OCI-LY7 (cell line): ENCODE measurements at regions not wholly inside any gene's neighbourhood (a gene's known extent, or its start where the extent isn't known, plus 50 kb on each side); places are given as distances from the start of the nearest gene placed in this dataset.

Experiments
- BruUV-seq: library from RNA; stranded (reverse); fragments of 400-500 nt; replicated peaks from 2 replicates; lab custom pipeline; 2021; lab: Mats Ljungman, UMichigan
- CTCF ChIA-PET: fragments of 300-600 bp; sonication (Branson Sonifier 250); formaldehyde crosslinking; loops from one replicate; lab custom pipeline; 2022; ENCODE audit warnings: antibody characterized with exemption; ENCODE audit not compliant: unreplicated experiment; lab: Charles Lee
- POLR2A ChIA-PET: fragments of 300-600 bp; sonication (Branson Sonifier 250); formaldehyde crosslinking; loops from one replicate; lab custom pipeline; 2022; ENCODE audit warnings: antibody characterized with exemption; lab: Charles Lee
- DNase-seq: peaks from one replicate; pipeline ENCODE4 v3.0.0-alpha.2; 2015; ENCODE audit warnings: low spot score
- H2AFZ ChIP-seq: fragments of 200-600 bp; sonication (generic), shearing (Covaris generic); 2 replicates; pipeline ENCODE4 v1.6.1; 2014; ENCODE audit warnings: mild to moderate bottlenecking, antibody characterized with exemption, low read length, moderate library complexity
- H3K27ac ChIP-seq: fragments of 200-600 bp; sonication (generic); 2 replicates; pipeline ENCODE4 v1.5.1; 2014; ENCODE audit warnings: mixed run types, low read depth, mild to moderate bottlenecking, moderate library complexity, low read length, inconsistent platforms; ENCODE audit not compliant: poor library complexity, severe bottlenecking
- H3K36me3 ChIP-seq: fragments of 200-600 bp; sonication (generic); 2 replicates; pipeline ENCODE4 v1.6.1; 2014; ENCODE audit warnings: mild to moderate bottlenecking, antibody characterized with exemption, low read length, moderate library complexity, mixed read lengths; ENCODE audit not compliant: insufficient read depth
- H3K4me1 ChIP-seq: fragments of 200-600 bp; sonication (generic); 2 replicates; pipeline ENCODE4 v1.5.1; 2014; ENCODE audit warnings: mild to moderate bottlenecking, low read length; ENCODE audit not compliant: insufficient read depth, poor library complexity, severe bottlenecking
- H3K4me2 ChIP-seq: fragments of 200-600 bp; sonication (generic); 2 replicates; pipeline ENCODE4 v1.6.1; 2014; ENCODE audit warnings: mild to moderate bottlenecking, low read length
- H3K4me3 ChIP-seq: fragments of 200-600 bp; sonication (generic); 2 replicates; pipeline ENCODE4 v1.5.1; 2014; ENCODE audit warnings: mild to moderate bottlenecking, low read depth, low read length; ENCODE audit not compliant: poor library complexity, severe bottlenecking
- H3K79me2 ChIP-seq: fragments of 200-600 bp; sonication (generic); 2 replicates; pipeline ENCODE4 v1.6.1; 2016; ENCODE audit warnings: low read depth, mild to moderate bottlenecking, low read length, moderate library complexity, mixed read lengths; ENCODE audit not compliant: insufficient read depth
- H3K9me2 ChIP-seq: fragments of 200-600 bp; sonication (generic); 2 replicates; pipeline ENCODE4 v1.6.1; 2016; ENCODE audit warnings: mild to moderate bottlenecking, low read length, mixed read lengths; ENCODE audit not compliant: insufficient read depth
- H3K9me3 ChIP-seq: fragments of 200-600 bp; sonication (generic); 2 replicates; pipeline ENCODE4 v1.6.1; 2014; ENCODE audit warnings: mild to moderate bottlenecking, mixed run types, low read length, mixed read lengths
- H4K20me1 ChIP-seq: fragments of 200-600 bp; sonication (generic); 2 replicates; pipeline ENCODE4 v1.6.1; 2014; ENCODE audit warnings: mild to moderate bottlenecking, antibody characterized with exemption, low read length, moderate library complexity, mixed read lengths; ENCODE audit not compliant: insufficient read depth
- CTCF ChIP-seq: fragments of 200-600 bp; sonication (generic); conservative IDR thresholded peaks from 2 replicates; pipeline ENCODE4 v1.5.1; 2014; ENCODE audit warnings: mild to moderate bottlenecking, antibody characterized with exemption, low read length, moderate library complexity, mixed read lengths
- EZH2phosphoT487 ChIP-seq: fragments of 200-600 bp; sonication (generic); IDR thresholded peaks from 2 replicates; pipeline ENCODE4 v1.6.1; 2018; ENCODE audit warnings: low read depth, borderline replicate concordance, mild to moderate bottlenecking, mixed run types, antibody characterized with exemption, low read length, moderate library complexity, mixed read lengths
- intact Hi-C: fragments of 100-400 bp; cut with micrococcal nuclease; formaldehyde crosslinking; loops from one replicate; pipeline ENCODE4 v1.10.0; 2022; ENCODE audit not compliant: unreplicated experiment

DNA sequence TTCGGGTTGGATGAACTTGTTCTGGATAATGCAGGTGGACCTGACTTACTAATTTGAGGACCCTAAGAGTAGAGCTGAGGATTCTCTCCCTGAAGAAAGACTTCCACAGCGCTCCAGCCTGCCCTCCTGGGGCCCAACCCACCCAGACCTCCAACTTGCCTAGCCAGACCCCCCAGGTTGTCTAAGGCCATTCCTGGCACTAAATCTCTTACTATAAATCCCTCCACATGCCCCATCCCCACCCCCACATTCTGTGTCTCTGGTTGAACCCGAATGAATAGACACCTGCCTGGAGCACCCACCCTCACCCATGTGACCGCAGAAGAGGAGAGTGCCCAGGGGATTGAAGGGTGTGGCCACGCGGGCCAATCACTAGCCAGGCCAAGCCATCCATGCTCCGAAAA lies 1480.0 kb downstream of the TBC1D22A start:
- Histone ChIP-seq H3K36me3 (no peaks in the 10 kb centered on the region), H3K9me2 (no peaks in the 10 kb centered on the region), H2AFZ (no peak overlapping the region), H3K4me3 (no peak overlapping the region), H3K4me1 (no peaks in the 10 kb centered on the region), H3K79me2 (no peaks in the 10 kb centered on the region), H4K20me1 (no peaks in the 10 kb centered on the region), H3K9me3 (no peaks in the 10 kb centered on the region), H3K27ac (no peak overlapping the region), H3K4me2 (no peak overlapping the region)
- no peak for DNase-seq
- TF ChIP-seq EZH2phosphoT487 (no peak), CTCF (no peak)
- BruUV-seq = no TSS peak
- ChIA-PET POLR2A (no interaction called here), CTCF (no interaction called here)
- intact Hi-C loops = no loop called here

DNA sequence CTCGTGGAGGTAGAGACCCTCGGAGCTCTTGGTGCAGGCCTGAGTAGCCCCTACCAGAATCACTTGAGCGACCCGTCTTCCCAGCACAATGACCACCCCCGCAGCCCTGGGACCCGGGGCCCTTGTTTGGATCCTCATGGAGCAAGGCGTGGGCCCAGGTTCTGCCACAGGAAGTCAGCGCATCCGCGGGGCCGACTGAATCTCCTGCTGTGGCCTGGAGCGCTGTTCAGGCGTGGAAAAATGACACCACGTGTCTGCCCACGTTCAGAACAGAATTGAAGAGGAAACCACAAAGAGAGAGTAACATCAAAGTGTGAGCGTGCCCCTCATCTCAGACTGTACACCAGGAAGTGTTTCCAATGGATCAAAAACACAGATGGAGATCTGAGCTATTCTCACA lies 1479.2 kb downstream of the TBC1D22A start:
- no peaks in the 10 kb centered on the region for H4K20me1 ChIP-seq
- intact Hi-C loops = no loop called here
- H3K4me2 ChIP-seq = no peak overlapping the region
- H3K4me3 ChIP-seq = no peak overlapping the region
- no peak overlapping the region for H3K27ac ChIP-seq
- POLR2A ChIA-PET = no interaction called here
- CTCF ChIA-PET = no interaction called here
- no peak overlapping the region for H2AFZ ChIP-seq
- no peaks in the 10 kb centered on the region for H3K9me3 ChIP-seq
- no peaks in the 10 kb centered on the region for H3K4me1 ChIP-seq
- no peaks in the 10 kb centered on the region for H3K79me2 ChIP-seq
- no peak for DNase-seq
- no TSS peak for BruUV-seq
- no peaks in the 10 kb centered on the region for H3K9me2 ChIP-seq
- no peak for TF ChIP-seq CTCF
- no peak for TF ChIP-seq EZH2phosphoT487
- no peaks in the 10 kb centered on the region for H3K36me3 ChIP-seq

DNA sequence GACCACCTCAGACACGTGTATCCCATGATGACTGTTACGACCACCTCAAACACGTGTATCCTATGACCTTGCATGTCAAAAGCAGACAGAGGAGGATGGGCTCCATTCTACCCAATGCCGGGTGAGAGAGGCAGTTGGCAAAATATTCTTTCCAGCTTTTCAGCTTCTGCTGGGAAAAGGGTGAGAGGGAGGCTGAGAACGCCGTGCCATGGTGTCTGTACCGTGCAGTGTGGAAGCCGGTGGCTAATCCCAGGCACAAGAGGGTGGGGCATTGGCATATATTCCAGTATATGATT lies 1478.4 kb downstream of the TBC1D22A start:
- H3K36me3 ChIP-seq = no peaks in the 10 kb centered on the region
- H3K9me3 ChIP-seq = no peaks in the 10 kb centered on the region
- H3K79me2 ChIP-seq = no peaks in the 10 kb centered on the region
- no peak for TF ChIP-seq CTCF
- TF ChIP-seq EZH2phosphoT487 = no peak
- DNase-seq = no peak
- no TSS peak for BruUV-seq
- H4K20me1 ChIP-seq = no peaks in the 10 kb centered on the region
- no peak overlapping the region for H3K27ac ChIP-seq
- no peak overlapping the region for H2AFZ ChIP-seq
- H3K4me1 ChIP-seq = no peaks in the 10 kb centered on the region
- no peak overlapping the region for H3K4me2 ChIP-seq
- ChIA-PET POLR2A (no interaction called here), CTCF (no interaction called here)
- intact Hi-C loops = no loop called here
- H3K4me3 ChIP-seq = no peak overlapping the region
- no peaks in the 10 kb centered on the region for H3K9me2 ChIP-seq
